PC-9 (cell line): ENCODE measurements at regions not wholly inside any gene's neighbourhood (a gene's known extent, or its start where the extent isn't known, plus 50 kb on each side); places are given as distances from the start of the nearest gene placed in this dataset.

ENCODE experiments used
- CTCF ChIP-seq: fragments of 200-600 bp; sonication (generic); conservative IDR thresholded peaks from 2 replicates; pipeline ENCODE4 v1.6.1; 2017; ENCODE audit warnings: mixed run types, antibody characterized with exemption, mild to moderate bottlenecking, moderate library complexity
- EZH2 ChIP-seq: fragments of 200-600 bp; sonication (generic); IDR thresholded peaks from 2 replicates; pipeline ENCODE4 v1.8.0; 2017; ENCODE audit warnings: antibody characterized with exemption, low read depth

GRCh38 chr7:156095908-156096539 is 283.8 kb upstream of the SHH start:
- TF ChIP-seq CTCF (no peak), EZH2 (no peak)
